ENCODE measurements at regions not wholly inside any gene's neighbourhood (a gene's known extent, or its start where the extent isn't known, plus 50 kb on each side); places are given as distances from the start of the nearest gene placed in this dataset.

DNA sequence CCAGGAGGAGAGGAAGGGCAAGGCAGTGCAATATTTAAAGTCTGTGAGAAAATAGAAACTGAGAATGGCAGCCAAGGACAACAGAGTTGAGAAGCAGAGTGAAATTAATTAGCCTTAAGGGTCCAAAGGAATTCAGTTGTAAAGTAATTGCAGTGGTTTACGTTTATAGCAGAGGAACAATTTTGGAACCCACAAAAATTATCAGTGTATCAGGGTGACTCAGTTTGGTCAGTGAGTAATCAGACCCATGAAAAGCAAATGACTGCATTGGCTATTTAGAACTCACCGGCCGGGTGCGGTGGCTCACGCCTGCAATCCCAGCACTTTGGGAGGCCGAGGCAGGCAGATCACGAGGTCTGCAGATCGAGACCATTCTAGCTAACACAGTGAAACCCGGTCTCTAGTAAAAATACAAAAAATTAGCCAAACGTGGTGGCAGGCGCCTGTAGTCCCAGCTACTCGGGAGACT lies 245.8 kb upstream of the SLC39A10 start:
- no CpG with 5 or more reads among the region's 12 CpGs for WGBS (ENCODE audit: insufficient coverage, insufficient read length)
- no peak overlapping the region for H3K4me3 ChIP-seq (ENCODE audit: low read length)
- peaks cover 3% of the 10 kb centered on the region; the same call in 1 of the 2 replicates for H3K4me1 ChIP-seq (ENCODE audit: control insufficient read depth, insufficient read depth, low read length)
- DNase-seq (ENCODE audit: low read depth, low spot score), result no peak
- H3K9me3 ChIP-seq (ENCODE audit: control insufficient read depth, insufficient read depth, low read length), result no peaks in the 10 kb centered on the region
- no peaks in the 10 kb centered on the region for H3K27me3 ChIP-seq (ENCODE audit: control insufficient read depth, insufficient read depth, low read length)
- no peaks in the 10 kb centered on the region for H3K36me3 ChIP-seq (ENCODE audit: control insufficient read depth, insufficient read depth, low read length)
- no peak overlapping the region for H3K27ac ChIP-seq (ENCODE audit: low read length)

DNA sequence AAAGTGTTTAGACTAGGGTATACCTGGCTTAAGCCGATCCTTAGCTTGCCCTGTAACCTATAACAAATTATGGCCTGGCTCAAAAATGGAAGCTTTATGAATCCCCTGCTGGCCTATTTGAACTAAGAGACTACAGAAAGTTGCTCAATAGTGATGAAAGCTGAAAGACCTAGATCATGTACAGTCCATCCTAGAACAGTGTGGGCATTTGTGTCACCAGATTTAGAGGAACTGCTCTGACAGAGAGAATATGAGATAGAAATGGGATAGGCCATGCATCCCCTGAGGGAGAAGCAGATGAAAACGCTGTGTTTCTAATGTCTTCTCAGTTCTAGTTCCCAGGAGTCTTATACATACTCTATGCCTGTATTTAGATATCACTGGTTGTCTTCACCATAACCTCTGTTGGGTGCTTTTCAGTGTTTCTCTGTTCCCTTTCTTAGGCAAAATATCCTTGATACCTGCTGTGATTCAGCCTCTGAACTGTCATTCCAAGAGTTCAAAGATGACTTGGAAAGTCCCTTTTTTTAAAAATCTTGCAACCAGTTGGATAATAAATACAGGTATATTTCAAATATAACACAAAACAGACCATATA lies 246.9 kb upstream of the SLC39A10 start:
- Histone ChIP-seq H3K27ac (ENCODE audit: low read length) (no peak overlapping the region), H3K4me3 (ENCODE audit: low read length) (no peak overlapping the region), H3K9me3 (ENCODE audit: control insufficient read depth, insufficient read depth, low read length) (no peaks in the 10 kb centered on the region), H3K27me3 (ENCODE audit: control insufficient read depth, insufficient read depth, low read length) (no peaks in the 10 kb centered on the region), H3K36me3 (ENCODE audit: control insufficient read depth, insufficient read depth, low read length) (no peaks in the 10 kb centered on the region), H3K4me1 (ENCODE audit: control insufficient read depth, insufficient read depth, low read length) (peaks cover 3% of the 10 kb centered on the region; the same call in 1 of the 2 replicates)
- no peak for DNase-seq (ENCODE audit: low read depth, low spot score)
- WGBS (ENCODE audit: insufficient coverage, insufficient read length), result no CpG with 5 or more reads among the region's 2 CpGs

DNA sequence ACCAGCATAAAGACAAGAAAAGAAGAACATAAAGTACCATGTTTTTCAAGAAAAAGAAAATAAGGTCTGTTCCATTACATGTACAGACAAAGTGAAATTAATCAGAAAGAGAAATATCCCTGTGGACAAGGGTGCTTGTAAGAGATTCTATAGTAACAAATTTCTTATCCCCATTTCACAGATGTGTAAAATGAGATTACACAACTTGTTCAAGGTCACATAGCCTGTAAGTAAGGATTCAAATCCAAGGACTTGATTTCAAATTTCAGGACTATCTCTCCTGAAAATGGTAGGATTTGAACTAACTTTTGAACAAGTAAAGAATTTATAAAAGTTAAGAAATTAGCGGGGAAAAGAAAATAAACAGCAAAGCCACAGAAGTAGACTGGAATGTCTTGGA lies 248.2 kb upstream of the SLC39A10 start:
- H3K9me3 ChIP-seq (ENCODE audit: control insufficient read depth, insufficient read depth, low read length), result no peaks in the 10 kb centered on the region
- 100% methylated on average over 1 of the region's 1 CpG for WGBS (ENCODE audit: insufficient coverage, insufficient read length)
- no peak for DNase-seq (ENCODE audit: low read depth, low spot score)
- H3K27me3 ChIP-seq (ENCODE audit: control insufficient read depth, insufficient read depth, low read length), result no peaks in the 10 kb centered on the region
- H3K4me3 ChIP-seq (ENCODE audit: low read length), result no peak overlapping the region
- no peak overlapping the region for H3K27ac ChIP-seq (ENCODE audit: low read length)
- H3K36me3 ChIP-seq (ENCODE audit: control insufficient read depth, insufficient read depth, low read length), result no peaks in the 10 kb centered on the region
- H3K4me1 ChIP-seq (ENCODE audit: control insufficient read depth, insufficient read depth, low read length), result peaks cover 3% of the 10 kb centered on the region; the same call in 1 of the 2 replicates

DNA sequence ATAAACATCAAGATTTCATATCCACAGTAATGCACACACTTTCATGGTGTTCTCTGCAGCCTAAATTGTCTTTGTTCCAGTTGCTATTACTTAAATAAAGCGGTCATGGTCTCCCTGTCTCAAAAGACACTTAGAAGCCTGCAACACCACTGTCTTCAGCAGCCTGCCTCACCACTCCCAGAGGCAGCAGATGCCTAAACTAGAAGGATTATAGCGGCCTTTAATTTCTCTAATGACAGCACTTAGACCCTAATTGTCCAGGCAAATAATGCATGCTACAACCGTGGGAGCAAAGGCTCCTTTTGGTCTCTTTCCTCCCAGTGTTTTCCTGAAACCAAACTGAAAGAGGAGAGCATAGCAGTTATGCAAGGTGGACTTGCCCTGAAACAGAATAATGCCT lies 248.8 kb upstream of the SLC39A10 start:
- no peak for DNase-seq (ENCODE audit: low read depth, low spot score)
- no CpG with 5 or more reads among the region's 3 CpGs for WGBS (ENCODE audit: insufficient coverage, insufficient read length)
- Histone ChIP-seq H3K27ac (ENCODE audit: low read length) (no peak overlapping the region), H3K27me3 (ENCODE audit: control insufficient read depth, insufficient read depth, low read length) (no peaks in the 10 kb centered on the region), H3K36me3 (ENCODE audit: control insufficient read depth, insufficient read depth, low read length) (no peaks in the 10 kb centered on the region), H3K4me3 (ENCODE audit: low read length) (no peak overlapping the region), H3K4me1 (ENCODE audit: control insufficient read depth, insufficient read depth, low read length) (no peaks in the 10 kb centered on the region; the same call in 1 of the 2 replicates), H3K9me3 (ENCODE audit: control insufficient read depth, insufficient read depth, low read length) (no peaks in the 10 kb centered on the region)

DNA sequence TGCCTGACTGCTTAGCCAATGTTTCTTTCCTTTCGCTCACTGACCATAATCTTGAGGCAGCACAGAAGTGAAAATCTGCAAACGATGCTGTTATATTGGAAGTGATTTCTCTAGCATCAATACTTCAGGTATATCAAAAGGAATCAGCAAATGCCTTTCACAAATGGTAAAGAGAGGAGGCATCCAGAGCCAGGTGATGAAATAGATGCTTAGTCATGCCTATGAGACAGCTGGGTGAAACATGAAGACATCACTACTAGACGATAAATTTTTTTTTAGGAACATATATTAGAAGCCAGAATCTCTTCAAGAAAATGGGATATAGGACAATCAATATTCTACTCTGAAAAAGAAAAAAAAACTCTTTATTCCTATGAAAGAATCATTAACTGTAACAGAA lies 249.2 kb upstream of the SLC39A10 start:
- no CpG with 5 or more reads among the region's 3 CpGs for WGBS (ENCODE audit: insufficient coverage, insufficient read length)
- no peaks in the 10 kb centered on the region; the same call in 1 of the 2 replicates for H3K4me1 ChIP-seq (ENCODE audit: control insufficient read depth, insufficient read depth, low read length)
- no peak overlapping the region for H3K4me3 ChIP-seq (ENCODE audit: low read length)
- DNase-seq (ENCODE audit: low read depth, low spot score), result no peak
- no peaks in the 10 kb centered on the region for H3K36me3 ChIP-seq (ENCODE audit: control insufficient read depth, insufficient read depth, low read length)
- H3K27ac ChIP-seq (ENCODE audit: low read length), result no peak overlapping the region
- no peaks in the 10 kb centered on the region for H3K9me3 ChIP-seq (ENCODE audit: control insufficient read depth, insufficient read depth, low read length)
- no peaks in the 10 kb centered on the region for H3K27me3 ChIP-seq (ENCODE audit: control insufficient read depth, insufficient read depth, low read length)

DNA sequence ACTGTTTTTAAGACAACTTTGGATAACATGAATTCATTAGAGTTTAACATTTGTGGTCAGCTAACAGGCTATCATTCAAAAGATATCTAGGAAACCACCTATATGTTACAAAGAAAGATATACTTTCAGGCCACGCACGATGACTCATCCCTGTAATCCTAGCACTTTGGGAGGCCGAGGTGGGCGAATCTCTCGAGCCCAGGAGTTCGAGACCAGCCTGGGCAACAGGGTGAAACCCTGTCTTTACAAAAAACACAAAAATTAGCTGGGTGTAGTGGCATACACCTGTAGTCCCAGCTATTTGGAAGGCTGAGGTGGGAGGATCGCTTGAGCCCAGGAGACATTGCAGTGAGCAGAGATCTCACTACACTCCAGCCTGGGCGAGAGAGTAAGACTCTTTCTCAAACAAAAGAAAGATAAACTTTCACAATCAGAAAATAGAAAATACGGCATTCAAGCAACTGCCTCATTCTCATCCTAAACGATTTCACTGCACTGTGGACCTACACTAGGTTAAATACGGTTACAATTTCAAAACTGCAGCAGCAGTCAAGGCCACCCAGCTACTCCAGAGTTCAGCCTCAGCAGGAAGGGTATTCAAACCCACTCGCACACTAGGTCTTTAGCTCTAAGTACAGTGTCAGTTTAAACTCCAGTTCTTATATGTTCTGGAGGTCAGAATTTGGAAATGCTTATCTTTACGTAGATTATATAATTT lies 250.0 kb upstream of the SLC39A10 start:
- no peak overlapping the region for H3K4me3 ChIP-seq (ENCODE audit: low read length)
- H3K9me3 ChIP-seq (ENCODE audit: control insufficient read depth, insufficient read depth, low read length), result no peaks in the 10 kb centered on the region
- WGBS (ENCODE audit: insufficient coverage, insufficient read length), result no CpG with 5 or more reads among the region's 13 CpGs
- no peak overlapping the region for H3K27ac ChIP-seq (ENCODE audit: low read length)
- no peaks in the 10 kb centered on the region for H3K36me3 ChIP-seq (ENCODE audit: control insufficient read depth, insufficient read depth, low read length)
- no peaks in the 10 kb centered on the region; the same call in 1 of the 2 replicates for H3K4me1 ChIP-seq (ENCODE audit: control insufficient read depth, insufficient read depth, low read length)
- H3K27me3 ChIP-seq (ENCODE audit: control insufficient read depth, insufficient read depth, low read length), result no peaks in the 10 kb centered on the region
- no peak for DNase-seq (ENCODE audit: low read depth, low spot score)

DNA sequence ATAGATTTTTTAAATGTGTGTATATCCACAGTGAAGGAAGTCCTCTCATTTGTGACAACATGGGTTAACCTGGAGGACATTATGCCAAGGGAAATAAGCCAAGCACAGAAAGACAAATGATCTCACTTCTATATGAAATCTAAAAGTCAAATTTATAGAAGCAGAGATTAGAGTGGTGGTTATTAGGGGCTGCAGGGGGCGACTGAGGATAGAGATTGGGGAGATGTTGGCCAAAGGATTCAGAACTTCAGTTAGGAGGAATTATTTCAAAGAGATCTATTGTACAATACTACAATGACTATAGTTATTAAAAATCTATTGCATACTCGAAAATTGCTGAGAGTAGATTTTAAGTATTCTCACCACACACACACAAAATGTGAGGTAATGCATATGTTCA lies 252.4 kb upstream of the SLC39A10 start:
- no CpG with 5 or more reads among the region's 2 CpGs for WGBS (ENCODE audit: insufficient coverage, insufficient read length)
- H3K36me3 ChIP-seq (ENCODE audit: control insufficient read depth, insufficient read depth, low read length), result no peaks in the 10 kb centered on the region
- H3K4me3 ChIP-seq (ENCODE audit: low read length), result no peak overlapping the region
- no peaks in the 10 kb centered on the region for H3K27me3 ChIP-seq (ENCODE audit: control insufficient read depth, insufficient read depth, low read length)
- H3K27ac ChIP-seq (ENCODE audit: low read length), result no peak overlapping the region
- no peaks in the 10 kb centered on the region for H3K9me3 ChIP-seq (ENCODE audit: control insufficient read depth, insufficient read depth, low read length)
- no peaks in the 10 kb centered on the region for H3K4me1 ChIP-seq (ENCODE audit: control insufficient read depth, insufficient read depth, low read length)
- DNase-seq (ENCODE audit: low read depth, low spot score), result no peak

DNA sequence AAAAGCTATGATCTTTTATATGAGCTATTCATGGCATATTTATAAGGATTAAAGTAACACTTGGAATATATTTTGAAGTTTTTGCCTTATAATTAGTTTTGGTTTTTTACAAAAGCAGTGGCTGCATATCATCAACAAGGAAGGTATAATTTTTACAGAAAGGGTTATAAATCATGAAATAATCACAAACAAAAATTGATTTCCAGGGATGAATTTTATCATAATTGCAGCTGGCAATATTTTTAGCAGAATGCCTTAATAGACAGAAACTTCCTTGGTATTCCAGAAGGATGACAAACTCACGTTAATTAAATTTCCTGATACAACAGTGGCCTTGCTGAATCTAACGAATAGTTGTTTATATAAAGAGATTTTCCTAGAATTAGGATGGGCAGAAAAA lies 260.5 kb upstream of the SLC39A10 start:
- no CpG with 5 or more reads among the region's 2 CpGs for WGBS (ENCODE audit: insufficient coverage, insufficient read length)
- no peak overlapping the region for H3K4me3 ChIP-seq (ENCODE audit: low read length)
- no peaks in the 10 kb centered on the region for H3K36me3 ChIP-seq (ENCODE audit: control insufficient read depth, insufficient read depth, low read length)
- no peak for DNase-seq (ENCODE audit: low read depth, low spot score)
- H3K9me3 ChIP-seq (ENCODE audit: control insufficient read depth, insufficient read depth, low read length), result no peaks in the 10 kb centered on the region
- H3K27me3 ChIP-seq (ENCODE audit: control insufficient read depth, insufficient read depth, low read length), result no peaks in the 10 kb centered on the region
- H3K4me1 ChIP-seq (ENCODE audit: control insufficient read depth, insufficient read depth, low read length), result no peaks in the 10 kb centered on the region
- H3K27ac ChIP-seq (ENCODE audit: low read length), result no peak overlapping the region

DNA sequence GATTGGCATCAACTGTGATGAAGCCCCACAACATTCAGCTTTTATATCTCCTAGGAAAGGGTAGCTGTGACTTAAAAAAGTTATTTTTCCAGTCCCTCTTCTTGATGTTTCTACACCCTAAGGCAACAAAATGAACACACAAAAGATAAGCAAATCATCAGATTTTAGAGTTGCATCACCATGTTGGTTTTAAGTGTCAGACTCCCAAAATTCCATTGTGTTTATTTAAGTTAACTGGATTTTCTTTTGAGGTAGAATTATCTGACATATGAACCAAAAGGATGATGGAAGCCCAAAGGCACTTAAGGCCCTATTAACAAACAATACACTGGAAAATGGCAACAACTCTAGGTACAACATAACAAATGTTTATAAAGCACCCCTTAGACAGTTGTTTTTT lies 261.7 kb upstream of the SLC39A10 start:
- H3K27ac ChIP-seq (ENCODE audit: low read length), result no peak overlapping the region

DNA sequence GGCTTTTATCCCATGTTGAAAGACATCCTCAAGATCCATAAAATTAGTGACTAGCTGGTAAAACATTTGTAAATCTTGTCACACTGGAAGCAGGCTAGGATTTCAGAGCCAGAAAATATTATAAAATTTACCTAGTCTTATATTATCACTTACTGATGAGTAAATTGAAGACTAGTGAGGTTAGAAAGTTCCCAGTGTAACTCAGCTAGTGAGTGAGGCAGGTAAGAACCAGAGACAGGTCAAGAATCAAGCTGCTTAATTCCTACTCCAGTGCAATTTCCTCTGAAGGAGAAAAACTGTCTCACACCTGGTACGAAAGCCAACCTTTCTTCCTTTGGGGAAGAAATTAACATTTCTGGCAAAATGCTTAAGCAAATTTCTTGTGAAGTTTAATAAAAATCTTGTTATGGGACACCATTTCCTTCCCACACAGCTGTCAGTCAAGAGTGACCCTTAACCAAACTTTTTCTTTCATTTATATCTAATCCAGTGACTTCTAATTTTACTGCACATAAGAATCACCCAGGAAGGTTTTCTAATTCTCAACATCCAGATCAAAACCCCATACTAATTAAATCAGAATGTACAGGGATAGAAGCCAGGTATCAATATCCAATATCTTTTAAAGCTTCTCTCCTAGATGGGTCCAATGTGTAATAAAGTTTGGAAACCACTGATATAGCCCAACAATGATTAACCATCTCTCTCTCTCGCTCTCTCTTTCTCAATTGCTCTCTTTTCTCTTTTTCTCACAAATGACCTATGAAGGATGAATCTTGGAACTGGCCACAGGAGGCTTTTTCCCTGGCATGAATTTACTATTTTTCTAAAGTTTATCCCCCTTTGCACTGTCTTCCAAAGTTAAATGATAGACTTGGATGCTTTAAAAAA lies 264.3 kb upstream of the SLC39A10 start:
- no CpG with 5 or more reads among the region's 2 CpGs for WGBS (ENCODE audit: insufficient coverage, insufficient read length)
- H3K4me3 ChIP-seq (ENCODE audit: low read length), result no peak overlapping the region
- no peaks in the 10 kb centered on the region for H3K4me1 ChIP-seq (ENCODE audit: control insufficient read depth, insufficient read depth, low read length)
- H3K27me3 ChIP-seq (ENCODE audit: control insufficient read depth, insufficient read depth, low read length), result no peaks in the 10 kb centered on the region
- H3K36me3 ChIP-seq (ENCODE audit: control insufficient read depth, insufficient read depth, low read length), result no peaks in the 10 kb centered on the region
- no peak for DNase-seq (ENCODE audit: low read depth, low spot score)
- H3K27ac ChIP-seq (ENCODE audit: low read length), result no peak overlapping the region
- no peaks in the 10 kb centered on the region for H3K9me3 ChIP-seq (ENCODE audit: control insufficient read depth, insufficient read depth, low read length)

More for the DNA sequence above, 261.7 kb upstream of the SLC39A10 start:
- Histone ChIP-seq H3K4me3 (ENCODE audit: low read length) (no peak overlapping the region), H3K27me3 (ENCODE audit: control insufficient read depth, insufficient read depth, low read length) (no peaks in the 10 kb centered on the region), H3K36me3 (ENCODE audit: control insufficient read depth, insufficient read depth, low read length) (no peaks in the 10 kb centered on the region), H3K9me3 (ENCODE audit: control insufficient read depth, insufficient read depth, low read length) (no peaks in the 10 kb centered on the region), H3K4me1 (ENCODE audit: control insufficient read depth, insufficient read depth, low read length) (no peaks in the 10 kb centered on the region)
- DNase-seq (ENCODE audit: low read depth, low spot score), result no peak

All from iPS DF 6.9 (cell line).